Sigmoid colon (tissue), 4 donors: ENCODE measurements at regions not wholly inside any gene's neighbourhood (a gene's known extent, or its start where the extent isn't known, plus 50 kb on each side); places are given as distances from the start of the nearest gene placed in this dataset.

Experiments
- EP300 ChIP-seq, 4 donors: sonication (generic); formaldehyde crosslinking; IDR thresholded peaks; one replicate each; pipeline ENCODE4 v1.6.1; 2017; ENCODE audit warnings: antibody characterized with exemption in 4 of 4
- POLR2A ChIP-seq, 2 donors: fragments of 450-650 bp; IDR thresholded peaks; one replicate each; pipeline ENCODE4 v1.6.1; 2016; ENCODE audit warnings: antibody characterized with exemption in 2 of 2, mild to moderate bottlenecking in 2 of 2, moderate library complexity in 2 of 2
- TF ChIP-seq, protein P1 (sequence below), 4 experiments: fragments of 450-650 bp in 3 of 4; fragments of 200-600 bp in 1 of 4; IDR thresholded peaks; one replicate each; pipeline ENCODE4 v1.5.1; 2016 to 2019; ENCODE audit warnings: antibody characterized with exemption in 4 of 4, mild to moderate bottlenecking in 3 of 4, moderate library complexity in 2 of 4

DNA sequence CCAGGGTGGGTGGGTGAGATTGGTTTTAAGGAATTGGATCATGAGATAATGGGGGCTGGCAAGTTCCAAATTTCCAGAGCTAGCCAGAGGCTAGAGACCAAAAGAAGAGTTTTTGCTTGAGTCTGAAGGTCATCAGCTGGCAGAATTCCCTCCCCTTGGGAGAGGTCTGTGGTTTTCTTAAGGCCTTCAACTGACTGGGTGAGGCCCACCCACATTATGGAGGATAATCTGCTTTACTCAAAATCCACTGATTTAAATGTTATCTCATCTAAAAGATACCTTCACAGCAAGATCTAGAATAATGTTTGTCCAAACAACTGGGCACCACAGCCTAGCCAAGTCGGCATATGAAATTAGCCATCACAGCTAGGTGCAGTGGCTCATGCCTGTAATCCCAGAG lies 156.4 kb downstream of the URB2 start:
- TF ChIP-seq, protein P1, sequence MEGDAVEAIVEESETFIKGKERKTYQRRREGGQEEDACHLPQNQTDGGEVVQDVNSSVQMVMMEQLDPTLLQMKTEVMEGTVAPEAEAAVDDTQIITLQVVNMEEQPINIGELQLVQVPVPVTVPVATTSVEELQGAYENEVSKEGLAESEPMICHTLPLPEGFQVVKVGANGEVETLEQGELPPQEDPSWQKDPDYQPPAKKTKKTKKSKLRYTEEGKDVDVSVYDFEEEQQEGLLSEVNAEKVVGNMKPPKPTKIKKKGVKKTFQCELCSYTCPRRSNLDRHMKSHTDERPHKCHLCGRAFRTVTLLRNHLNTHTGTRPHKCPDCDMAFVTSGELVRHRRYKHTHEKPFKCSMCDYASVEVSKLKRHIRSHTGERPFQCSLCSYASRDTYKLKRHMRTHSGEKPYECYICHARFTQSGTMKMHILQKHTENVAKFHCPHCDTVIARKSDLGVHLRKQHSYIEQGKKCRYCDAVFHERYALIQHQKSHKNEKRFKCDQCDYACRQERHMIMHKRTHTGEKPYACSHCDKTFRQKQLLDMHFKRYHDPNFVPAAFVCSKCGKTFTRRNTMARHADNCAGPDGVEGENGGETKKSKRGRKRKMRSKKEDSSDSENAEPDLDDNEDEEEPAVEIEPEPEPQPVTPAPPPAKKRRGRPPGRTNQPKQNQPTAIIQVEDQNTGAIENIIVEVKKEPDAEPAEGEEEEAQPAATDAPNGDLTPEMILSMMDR (IDR thresholded peaks at IDR 0.05), result no peak
- TF ChIP-seq POLR2A (IDR thresholded peaks at IDR 0.05) (no peak), EP300 (IDR thresholded peaks at IDR 0.05) (no peak)
